NCI-H526 (cell line): ENCODE measurements at regions not wholly inside any gene's neighbourhood (a gene's known extent, or its start where the extent isn't known, plus 50 kb on each side); places are given as distances from the start of the nearest gene placed in this dataset.
"Not testable (repeated sequence)": the region's sequence is repeated elsewhere in the genome, so short reads cannot be mapped to it uniquely, and the experiment has no call there.

Source experiments
- DNase-seq, 2 experiments: peaks; one replicate each; lab custom pipeline; 2025; lab: John Stamatoyannopoulos, UW

GRCh38 chr4:129999156-129999555 lies 903.2 kb downstream of the C4orf33 start:
- no peak for DNase-seq

DNA sequence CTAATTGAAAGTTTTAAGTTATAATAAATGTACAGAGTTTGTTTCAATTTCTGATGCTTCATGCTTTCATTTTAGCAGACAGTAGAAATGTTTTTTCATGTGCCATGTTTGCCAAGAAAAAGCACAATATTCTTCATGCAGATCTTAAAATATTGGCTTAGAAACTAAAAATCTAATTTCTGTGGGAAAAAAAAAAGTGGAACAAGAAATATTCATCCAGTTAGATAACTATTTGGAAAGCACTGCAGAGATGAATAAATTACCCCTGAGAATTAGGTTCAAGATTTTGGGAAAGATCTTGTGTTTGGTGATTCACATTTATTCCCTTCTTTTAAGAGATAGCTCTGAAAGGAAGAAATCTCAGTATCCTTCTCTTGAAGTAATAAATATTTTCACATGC lies 912.5 kb downstream of the C4orf33 start:
- DNase-seq = no peak

GRCh38 chr4:130012806-130013205 lies 916.9 kb downstream of the C4orf33 start:
- not testable (repeated sequence) for DNase-seq

- DNase-seq = no peak
Measured at GRCh38 chr4:130021706-130022105, 925.8 kb downstream of the C4orf33 start.

DNA sequence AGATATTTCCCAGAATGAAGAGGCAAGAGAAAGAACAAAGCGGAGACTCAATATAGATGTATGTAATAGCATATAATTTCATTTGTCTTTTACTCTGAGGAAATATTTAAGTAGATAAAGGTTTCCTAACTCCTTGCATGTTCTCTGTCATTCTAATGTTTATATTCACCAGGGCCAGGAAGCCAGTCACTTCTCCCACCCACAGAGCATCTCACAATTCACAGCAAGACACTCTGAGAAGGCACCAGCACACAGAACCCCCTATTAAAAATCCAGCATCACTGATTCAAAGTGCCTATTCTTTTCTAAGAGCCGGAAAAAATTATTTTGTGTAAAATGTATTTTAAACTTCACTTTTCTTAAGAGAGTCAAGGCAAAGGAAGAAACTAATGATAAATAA lies 927.1 kb downstream of the C4orf33 start:
- DNase-seq = no peak

DNA sequence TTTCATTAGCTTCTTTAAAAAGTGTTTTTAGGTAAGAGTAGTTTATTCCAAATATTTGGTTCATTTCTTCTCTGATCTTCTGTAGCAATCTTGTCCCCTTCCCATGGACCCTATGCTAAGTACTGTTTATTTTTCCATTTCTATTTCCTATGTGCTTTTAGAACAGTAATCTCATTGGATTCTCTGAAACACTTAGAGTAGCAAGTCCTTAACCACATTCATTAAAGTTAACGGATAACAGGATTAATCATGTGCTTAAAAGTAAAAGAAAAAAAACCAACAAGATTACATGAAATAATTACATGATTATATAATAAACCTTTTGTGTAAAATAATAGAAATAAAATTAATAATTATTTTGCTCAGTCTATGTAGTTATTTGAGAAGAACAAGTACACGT lies 929.7 kb downstream of the C4orf33 start:
- no peak for DNase-seq

GRCh38 chr4:130026185-130026584 lies 930.2 kb downstream of the C4orf33 start:
- no peak for DNase-seq

GRCh38 chr4:130027973-130028372 lies 932.0 kb downstream of the C4orf33 start:
- DNase-seq = no peak

- no peak for DNase-seq
Measured at GRCh38 chr4:130028552-130028951, 932.6 kb downstream of the C4orf33 start.

- DNase-seq = no peak
Measured at GRCh38 chr4:130029442-130029841, 933.5 kb downstream of the C4orf33 start.

- DNase-seq = no peak
Measured at GRCh38 chr4:130031858-130032257, 935.9 kb downstream of the C4orf33 start.

GRCh38 chr4:130033657-130034056 lies 937.7 kb downstream of the C4orf33 start:
- not testable (repeated sequence) for DNase-seq

- no peak for DNase-seq
Measured at GRCh38 chr4:130034876-130035275, 938.9 kb downstream of the C4orf33 start.

GRCh38 chr4:130035391-130035790 lies 939.4 kb downstream of the C4orf33 start:
- no peak for DNase-seq

DNA sequence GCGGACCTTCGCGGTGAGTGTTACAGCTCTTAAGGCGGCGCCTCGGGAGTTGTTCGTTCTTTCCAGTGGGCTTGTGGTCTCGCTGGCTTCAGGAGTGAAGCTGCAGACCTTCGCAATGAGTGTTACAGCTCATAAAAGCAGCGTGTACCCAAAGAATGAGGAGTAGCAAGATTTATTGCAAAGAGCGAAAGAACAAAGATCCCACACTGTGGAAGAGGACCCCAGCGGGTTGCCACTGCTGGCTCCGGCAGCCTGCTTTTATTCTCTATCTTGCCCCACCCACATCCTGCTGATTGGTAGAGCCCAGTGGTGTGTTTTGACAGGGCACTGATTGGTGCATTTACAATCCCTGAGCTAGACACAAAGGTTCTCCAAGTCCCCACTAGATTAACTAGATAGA lies 941.9 kb downstream of the C4orf33 start:
- DNase-seq = not testable (repeated sequence)

DNA sequence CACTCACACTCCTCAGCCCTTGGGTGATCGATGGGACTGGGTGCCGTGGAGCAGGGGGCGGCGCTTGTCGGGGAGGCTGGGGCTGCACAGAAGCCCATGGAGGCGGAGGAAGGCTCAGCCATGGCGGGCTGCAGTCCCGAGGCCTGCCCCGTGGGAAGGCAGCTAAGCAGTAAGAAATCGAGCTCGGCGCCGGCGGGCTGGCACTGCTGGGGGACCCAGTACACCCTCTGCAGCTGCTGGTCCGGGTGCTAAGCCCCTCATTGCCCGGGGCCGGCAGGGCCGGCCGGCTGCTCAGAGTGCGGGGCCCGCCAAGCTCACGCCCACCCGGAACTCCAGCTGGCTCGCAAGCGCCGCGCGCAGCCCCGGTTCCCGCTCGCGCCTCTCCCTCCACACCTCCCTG lies 942.6 kb downstream of the C4orf33 start:
- DNase-seq = not testable (repeated sequence)

DNA sequence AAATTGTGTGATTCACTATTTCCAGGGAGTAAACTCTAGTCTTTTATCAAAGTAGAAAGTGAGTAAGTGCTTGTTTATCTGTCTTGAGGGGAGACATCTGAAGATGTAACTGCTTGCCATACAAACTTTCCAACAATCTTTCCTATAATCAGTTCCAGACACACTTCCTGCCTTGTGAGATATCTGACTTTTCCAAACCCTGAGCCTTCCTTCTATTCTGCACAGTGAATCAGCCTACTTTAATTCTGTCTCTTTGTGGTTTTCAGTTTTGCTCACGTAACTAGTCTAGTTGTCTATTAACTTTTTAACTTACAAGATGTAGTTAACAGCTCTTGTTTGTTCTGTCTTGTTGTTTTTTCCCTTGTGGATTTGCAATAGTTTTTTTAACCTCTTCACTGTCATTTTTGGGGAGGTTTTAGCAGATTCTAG lies 947.8 kb downstream of the C4orf33 start:
- no peak for DNase-seq

- no peak for DNase-seq
Measured at GRCh38 chr4:130044788-130045531, 949.0 kb downstream of the C4orf33 start.

DNA sequence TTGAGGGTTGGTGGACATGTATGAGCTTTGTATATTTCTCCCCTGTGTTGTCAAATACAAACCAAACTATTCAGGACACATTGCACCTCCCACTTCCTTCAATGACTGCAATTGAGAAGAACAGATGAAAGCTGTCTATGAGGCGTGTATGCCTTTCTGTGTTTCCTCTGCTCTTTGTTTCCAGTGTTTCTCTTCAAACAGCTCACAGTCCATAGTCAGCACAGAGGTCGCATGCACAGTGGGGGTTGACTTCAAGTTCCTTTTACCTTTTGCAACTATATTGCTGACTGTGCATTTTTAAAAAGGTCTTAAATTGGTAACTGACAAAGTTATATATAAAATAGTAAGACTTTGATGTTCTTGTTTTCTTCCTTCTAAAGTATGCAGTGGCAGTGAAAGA lies 957.8 kb downstream of the C4orf33 start:
- no peak for DNase-seq

DNA sequence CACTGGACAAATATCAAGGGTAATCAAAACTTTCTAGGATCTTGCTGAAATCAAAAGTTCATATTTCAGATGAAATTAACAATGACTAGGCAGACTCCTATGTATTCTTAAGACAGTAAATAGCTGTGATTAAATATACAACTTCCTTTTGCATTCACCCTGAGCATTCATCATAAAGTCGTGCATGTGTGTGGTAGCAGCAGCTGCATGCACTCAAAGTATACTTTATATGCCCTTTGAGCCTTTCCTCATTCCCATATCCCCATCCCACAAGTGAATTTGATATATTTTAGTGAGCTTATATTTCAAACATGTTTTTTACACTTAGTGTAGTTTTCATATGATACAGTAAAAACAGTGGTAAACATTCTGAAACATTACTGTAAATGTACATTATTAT lies 959.0 kb downstream of the C4orf33 start:
- no peak for DNase-seq

DNA sequence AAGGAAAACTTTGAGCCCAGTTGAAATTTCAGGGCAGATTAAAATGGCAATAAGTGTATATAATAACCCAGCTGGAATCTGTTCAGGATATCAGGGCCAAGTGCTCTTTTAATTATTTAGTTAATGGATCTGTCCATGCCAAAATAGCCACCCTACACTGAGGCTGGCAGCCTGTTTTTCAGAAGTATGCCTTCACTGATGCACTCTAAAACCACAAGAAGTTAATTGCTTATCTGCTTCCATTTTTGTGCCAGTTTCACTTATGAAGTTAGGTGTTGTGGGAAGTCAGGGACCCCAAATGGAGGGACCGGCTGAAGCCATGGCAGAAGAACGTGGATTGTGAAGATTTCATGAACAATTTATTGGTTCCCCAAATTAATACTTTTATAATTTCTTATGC lies 960.3 kb downstream of the C4orf33 start:
- DNase-seq = no peak

DNA sequence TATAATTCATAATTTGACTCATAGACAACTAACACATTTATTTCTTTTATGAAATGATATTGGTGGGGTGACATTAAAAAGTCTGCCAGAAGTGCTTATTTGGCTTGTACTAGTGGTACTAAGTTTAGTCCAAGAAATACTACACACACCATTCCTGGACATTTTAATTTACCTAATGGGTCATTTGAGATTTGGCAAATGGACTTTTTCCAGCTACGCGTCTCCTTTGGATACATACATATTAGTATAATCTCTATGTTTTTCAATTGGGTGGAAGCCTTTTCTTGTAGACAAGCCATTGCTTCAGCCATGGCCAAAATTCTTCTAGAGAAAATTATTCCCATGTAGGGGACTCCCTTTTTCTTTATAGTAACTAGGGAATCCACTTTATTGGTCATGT lies 968.5 kb downstream of the C4orf33 start:
- no peak for DNase-seq

GRCh38 chr4:130067419-130067818 lies 971.5 kb downstream of the C4orf33 start:
- DNase-seq = no peak

DNA sequence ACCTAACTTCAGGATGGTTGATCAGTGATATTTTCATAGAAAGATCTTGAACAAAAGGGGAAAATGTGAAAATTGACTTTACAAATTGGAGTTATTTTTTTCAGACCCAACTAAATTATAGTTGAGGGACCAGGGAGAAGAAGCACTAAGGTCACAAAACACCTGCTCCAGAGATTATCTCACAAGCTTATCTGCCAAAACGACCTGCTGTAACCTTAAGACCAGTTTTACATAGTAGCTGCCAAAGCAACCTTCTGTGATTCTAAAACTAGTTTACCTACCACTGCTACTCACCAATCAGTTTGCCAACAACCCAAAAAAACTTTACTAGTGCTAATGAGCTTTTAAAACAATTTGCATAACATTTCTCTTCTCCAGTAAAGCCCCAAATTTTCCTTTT lies 972.1 kb downstream of the C4orf33 start:
- no peak for DNase-seq
